ENCODE measurements at regions not wholly inside any gene's neighbourhood (a gene's known extent, or its start where the extent isn't known, plus 50 kb on each side); places are given as distances from the start of the nearest gene placed in this dataset.
"Not testable (repeated sequence)": the region's sequence is repeated elsewhere in the genome, so short reads cannot be mapped to it uniquely, and the experiment has no call there.

DNA sequence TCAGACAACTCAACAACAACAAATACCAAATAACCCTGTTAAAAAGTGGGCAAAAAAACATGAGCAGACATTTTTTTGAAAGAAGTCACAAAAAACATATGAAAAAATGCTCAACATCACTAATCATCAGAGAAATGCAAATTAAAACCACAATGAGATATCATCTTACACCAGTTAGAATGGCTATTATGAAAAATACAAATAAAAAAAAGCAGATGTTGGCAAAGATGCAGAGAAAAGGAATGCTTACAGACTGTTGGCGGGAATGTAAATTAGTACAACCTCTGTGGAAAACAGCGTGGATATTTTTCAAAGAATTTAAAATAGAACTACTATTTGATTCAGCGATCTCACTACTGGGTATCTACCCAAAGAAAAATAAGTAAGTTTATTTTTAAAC, 114.0 kb downstream of the SLC38A4 start:
- no peak for DNase-seq

DNA sequence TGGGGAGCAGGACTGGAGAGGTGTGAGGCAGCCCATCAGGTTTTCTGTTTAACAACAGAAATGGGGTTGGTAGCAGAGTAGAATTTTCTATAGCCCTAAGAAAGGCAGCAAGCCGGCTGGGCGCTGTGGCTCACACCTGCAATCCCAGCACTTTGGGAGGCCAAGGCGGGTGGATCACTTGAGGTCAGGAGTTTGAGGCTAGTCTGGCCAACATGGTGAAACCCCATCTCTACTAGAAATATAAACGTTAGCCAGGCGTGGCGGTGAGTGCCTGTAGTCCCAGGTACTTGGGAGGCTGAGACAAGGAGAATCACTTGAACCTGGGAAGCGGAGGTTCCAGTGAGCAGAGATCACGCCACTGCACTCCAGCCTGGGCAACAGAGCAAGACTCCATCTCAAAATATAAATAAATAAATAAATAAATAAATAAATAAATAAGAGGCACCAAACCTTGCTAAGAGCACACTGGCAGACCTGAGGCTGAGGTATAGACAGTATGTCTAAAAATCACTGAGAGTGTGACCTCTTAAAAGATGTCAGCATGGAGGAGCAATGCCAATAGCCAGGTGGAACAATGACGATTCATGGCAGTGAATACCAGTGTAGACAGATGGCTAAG, 115.6 kb downstream of the SLC38A4 start:
- no peak for DNase-seq

DNA sequence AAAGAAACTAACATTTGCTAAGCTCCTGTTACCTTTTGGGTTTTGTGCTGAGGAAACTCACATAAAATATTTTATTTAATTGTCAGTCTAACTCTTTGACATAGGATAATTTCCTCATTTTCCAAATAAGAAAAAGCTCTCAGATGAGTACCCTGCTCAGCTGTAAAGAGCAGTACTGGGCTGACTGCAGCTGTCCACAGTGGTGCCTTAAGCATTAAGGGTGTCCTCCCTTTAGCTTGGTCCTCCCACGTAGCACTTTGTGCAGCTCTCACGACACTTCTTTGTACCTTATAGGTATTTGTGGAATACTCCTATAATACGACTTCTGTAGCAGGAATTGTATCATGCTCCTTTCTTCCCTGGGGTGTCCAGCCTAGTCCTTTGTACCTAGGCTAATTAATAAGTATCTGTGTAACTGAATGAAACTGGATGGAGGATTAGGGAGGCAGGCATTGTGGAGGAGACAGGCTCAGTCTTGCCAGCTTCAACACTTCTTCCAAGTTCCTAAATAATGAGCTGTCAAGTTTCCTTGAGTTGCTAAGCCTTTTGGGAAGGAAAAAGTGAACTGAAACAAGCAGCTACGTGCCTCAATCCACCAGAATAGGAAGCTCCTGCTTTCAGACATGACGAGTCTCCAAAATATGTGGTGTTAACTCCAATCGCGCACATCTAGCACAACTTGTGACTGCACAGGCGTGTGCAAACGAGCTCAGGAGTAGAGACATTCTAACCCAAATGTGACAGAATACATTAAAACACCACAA, 123.0 kb downstream of the SLC38A4 start:
- DNase-seq: no peak

DNA sequence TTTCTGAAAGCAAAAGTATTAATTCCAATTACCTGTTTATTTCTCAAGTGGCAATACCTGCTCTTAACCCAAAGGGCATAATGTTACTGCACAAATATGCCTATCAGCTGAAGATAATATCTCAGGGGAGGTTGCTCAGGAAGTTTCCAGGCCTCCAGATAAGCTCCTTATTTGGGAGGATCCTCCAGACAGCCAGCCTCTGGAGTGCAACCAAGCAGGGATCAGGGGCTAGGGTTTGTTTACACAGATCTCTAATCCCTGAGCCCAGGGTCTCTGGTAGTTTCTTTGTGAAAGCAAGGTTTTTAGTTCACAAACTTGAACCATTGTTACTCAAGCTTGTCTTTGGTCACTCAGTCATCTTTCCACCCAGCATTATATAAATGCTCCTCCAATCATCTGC, 124.4 kb downstream of the SLC38A4 start:
- DNase-seq: no peak

DNA sequence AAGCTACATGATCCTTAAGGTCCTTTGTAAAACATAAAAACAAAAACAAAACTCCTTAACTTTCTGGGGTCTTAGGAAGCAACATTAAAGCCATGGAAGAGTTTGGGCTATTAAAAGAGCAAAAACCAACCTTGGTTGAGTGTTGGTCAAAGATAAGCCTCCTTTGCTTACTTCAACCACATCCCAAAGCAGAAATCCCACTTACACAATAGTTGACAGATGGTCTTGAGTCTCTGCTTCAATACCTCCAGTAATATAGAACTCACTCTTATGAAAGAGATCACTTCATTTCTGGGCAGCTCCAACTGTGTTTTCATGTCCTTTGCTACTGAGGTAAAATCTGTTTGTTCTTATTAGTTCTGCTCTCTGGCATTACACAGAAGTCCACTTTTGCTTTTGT, 125.8 kb downstream of the SLC38A4 start:
- DNase-seq: no peak

DNA sequence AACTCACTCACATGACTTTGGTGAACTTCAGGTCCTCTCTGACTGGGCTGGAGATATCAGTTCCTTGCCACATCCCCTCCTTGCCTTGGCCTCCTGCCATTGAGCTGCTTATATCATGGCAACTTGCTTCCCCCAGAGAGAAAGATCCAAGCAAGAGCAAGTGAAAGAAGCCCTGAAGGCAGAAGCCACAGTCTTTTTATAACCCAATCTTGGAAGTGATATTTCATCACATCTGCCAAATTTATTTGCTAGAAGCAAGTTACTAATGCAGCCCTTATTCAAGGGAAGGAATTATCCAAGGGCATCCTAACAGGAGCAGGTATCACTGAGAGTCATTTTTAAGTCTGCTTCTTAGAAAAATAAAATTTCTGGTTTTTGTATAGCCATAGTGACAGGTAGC, 127.8 kb downstream of the SLC38A4 start:
- DNase-seq: no peak

DNA sequence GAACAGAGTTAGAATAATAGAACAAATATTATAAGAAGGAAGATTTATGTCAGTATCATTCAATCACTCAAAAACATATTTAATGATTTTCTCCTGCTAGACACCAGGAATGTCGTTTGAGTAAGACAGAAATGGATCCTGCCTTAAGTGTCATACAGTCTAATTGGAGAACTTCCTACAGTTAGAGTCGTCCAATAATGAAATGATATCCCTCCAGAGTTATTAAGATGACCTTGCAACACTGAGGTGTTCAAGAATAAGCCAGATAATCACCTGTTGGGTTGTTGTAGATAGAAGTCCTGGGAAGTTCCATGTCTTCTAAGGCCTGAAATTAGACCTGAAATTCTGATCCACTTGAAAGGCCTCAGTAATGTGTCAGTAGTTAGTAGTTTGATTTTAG, 132.3 kb downstream of the SLC38A4 start:
- no peak for DNase-seq

DNA sequence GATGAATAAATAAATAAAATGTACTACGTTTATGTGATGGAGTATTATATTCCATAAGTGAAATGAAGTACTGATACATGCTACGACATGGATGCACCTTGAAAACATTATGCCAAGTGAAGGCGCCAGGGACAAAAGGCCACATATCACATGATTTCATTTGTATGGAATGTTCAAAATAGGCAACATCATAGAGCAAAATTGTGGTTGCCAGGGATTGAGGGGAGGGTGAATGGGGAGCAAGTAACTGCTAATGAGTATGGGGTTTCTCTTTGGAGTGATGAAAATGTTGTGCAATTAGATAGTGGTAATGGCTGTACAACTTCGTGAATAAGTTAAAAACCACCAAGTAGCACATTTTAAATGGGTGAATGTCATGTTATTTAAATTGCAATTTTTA, 132.8 kb downstream of the SLC38A4 start:
- no peak for DNase-seq

DNA sequence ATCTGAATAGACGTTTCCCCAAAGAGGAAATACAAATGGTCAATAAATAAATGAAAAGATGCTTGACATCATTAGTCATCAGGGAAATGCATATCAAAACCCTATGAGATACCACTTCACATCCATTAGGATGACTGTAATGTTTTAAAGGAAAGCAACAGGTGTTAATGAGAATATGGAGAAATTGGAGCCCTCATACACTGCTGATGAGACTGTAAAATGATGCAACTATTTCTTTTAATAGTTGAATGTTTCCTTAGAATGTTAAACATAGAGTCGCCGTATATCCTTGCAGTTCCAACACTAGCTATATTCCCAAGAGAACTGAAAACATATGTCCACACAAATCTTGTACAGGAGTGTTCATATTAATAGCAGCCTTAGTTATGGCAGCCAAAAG, 133.2 kb downstream of the SLC38A4 start:
- no peak for DNase-seq

DNA sequence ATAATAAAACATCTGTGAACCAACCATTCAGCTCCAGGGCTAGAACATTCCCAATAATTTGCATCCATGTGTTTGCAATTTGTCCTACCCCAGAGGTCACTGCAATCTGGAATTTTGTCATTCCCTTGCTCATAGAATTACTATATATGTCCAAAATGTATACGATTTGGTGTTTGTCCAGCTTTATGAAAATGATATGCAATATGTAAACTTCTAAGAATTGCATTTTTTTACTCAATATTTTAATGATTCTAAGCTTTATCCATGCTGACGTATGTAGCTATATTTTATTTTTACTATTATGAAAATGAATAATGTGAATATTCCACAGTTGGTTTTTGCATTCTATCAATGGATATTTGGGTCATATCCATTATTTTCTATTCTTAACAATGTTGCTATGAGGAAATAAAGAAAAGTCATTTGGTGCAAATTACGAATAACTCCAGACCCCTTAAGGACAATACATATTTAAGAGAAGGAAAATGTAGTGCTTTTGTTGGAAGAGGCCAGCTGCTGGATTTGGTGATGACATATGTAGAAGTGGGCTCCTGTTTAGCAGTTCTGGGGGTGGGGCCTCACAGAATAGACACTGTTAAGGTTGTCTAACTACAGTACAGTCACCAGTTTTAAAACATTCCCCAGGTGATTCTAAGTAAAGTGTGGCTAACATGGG, 139.4 kb downstream of the SLC38A4 start:
- no peak for DNase-seq

DNA sequence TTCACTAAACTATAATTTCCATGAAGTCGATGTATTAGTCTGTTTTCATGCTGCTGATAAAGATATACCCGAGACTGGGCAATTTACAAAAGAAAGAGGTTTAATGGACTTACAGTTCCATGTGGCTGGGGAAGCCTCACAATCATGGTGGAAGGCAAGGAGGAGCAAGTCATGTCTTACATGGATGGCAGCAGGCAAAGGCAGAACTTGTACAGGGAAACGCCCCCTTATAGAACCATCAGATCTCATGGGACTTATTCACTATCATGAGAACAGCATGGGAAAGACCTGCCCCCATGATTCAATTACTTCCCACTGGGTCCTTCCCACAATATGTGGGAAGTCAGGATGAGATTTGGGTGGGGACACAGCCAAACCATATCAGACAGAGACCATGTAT, 141.6 kb downstream of the SLC38A4 start:
- not testable (repeated sequence) for DNase-seq

DNA sequence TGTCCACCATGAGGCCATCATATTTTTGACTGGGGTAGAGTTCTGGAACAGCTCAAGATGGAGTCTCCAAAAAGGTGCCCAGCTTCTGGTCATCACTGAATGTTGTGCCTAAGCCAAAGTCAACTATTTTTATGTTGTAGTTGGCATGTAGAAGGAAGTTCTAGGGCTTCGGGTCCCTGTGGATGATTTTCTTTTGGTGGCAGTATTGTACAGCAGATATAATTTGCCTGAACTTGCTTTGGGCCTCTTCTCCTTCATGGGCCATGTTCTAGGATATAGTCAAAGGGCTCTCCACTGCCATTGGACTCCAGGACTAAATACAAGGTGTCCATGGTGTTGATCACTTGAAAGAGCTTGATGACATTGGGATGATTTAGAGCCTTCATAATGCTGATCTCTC, 143.6 kb downstream of the SLC38A4 start:
- DNase-seq: no peak

DNA sequence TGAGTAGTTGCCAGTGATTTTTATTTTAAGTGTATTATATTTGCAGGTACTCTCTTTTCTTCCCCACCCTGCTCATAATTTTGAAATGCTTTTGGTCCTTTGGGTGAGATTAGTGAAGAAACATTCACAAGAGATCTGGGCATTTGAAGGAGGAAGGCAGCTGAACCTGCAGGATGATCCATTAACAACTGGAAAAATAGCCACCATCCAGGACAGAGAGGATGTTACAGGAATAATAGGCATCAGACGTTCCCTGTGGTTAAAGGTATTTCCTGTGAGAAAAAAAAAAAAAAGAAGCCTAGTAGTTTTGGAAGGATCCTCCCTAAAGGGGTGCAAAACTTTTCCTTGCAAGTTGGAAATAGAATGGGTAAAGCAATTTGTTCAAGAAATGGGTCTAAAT, 145.3 kb downstream of the SLC38A4 start:
- DNase-seq: no peak

DNA sequence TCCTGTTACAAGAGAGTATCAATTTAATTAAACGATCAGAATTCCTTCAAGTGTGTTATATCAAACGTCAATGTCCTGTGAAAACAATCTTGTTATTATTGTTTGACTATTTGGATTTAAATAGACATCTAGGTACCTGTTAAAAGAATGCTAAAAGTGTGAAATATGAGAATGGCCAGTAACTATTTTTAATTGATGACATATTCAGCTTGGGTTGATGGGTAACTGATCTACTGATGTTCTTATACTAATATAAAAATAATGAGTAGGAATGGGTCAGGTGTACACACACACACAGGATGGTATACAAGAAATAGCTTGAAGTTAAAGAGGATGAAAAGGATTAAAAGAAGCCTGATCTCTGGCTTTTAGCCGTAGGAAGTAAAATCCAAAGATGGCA, 146.0 kb downstream of the SLC38A4 start:
- no peak for DNase-seq

DNA sequence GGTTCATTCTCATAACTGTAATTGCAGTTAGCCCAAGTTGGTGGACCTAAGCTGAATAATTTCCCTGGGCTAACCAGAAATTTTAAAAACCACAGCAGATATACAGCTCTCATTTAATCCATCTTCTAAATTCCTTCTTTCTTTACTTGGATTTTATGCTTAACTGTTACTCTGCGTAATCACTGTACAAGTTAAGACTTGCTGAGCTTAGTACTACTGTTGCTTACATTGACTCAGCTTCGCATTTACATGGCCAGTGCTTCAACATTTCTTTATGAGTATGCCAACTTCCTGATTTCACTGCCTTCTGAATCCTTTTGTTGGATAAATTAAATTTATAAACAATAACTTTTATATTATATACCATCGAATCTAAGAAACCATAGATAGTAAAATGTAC, 147.4 kb downstream of the SLC38A4 start:
- DNase-seq: no peak

DNA sequence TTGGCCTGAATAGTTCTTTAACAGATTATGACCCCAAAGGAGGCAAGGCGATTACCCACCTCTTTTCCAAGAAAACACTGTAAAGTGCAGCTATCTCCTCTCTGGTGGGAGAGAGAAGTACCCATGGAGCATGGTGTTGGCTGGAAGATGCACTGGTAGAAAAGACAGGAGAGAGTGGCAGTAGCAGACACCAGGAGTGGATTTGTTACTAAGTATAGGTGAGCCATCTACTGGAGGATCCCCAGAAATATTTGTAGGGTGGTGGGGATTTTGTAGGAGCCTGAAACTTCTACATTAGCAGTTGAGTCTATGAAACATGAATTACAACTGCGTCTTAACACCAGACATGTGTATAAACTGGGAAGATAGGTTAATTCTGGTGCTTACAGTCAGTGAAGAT, 148.0 kb downstream of the SLC38A4 start:
- DNase-seq: no peak

DNA sequence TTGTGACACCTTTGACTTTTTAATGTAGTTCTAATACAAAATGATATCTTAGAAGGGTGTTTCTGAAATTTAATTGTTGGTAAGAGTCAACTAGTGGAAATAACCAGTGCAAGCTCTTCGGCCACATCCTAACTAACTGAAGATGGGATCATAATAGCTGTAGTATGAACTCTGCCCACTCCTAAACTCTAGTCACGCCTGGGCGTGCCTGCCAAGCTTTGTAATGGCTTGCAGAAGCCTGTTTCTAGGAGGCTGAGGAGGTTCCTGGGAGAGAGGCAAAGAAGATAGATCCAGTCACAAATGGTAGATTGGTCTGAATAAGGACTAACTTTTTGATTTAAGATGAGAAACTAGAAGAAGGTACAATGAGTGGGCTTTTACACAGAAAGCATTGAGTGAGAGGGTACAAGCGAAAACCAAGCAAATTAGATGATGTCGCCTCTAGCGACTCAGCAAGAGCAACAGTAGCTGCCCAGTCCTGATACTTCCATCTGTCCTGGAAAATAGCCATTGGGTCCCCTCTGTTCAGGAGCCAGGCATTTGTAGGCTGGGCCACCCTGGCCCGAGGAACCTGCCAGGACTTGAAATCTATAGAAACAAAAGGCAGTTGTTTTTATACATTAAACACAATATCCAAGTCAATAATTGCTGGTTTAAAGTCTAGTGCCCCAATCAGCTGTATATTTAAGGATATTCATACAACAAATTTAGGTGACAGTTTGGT, 148.8 kb downstream of the SLC38A4 start:
- DNase-seq: no peak

DNA sequence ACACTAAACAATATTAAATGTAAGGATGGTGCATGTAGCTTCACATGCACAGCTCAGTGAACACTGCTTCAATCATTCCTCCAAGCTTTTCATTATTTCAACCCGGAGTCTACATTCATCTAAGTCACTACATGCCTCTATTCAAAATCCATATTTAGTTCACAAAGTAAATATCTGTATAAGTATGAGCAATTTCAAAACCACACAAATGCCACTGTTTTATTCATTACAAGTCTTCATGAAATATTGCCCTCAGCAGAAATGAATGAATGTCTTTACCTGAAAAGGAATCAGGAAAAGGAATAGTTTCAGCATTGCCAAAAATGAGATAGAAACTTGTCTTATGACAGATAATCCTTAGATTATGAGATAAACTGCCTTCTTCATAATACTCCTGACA, 149.4 kb downstream of the SLC38A4 start:
- no peak for DNase-seq

DNA sequence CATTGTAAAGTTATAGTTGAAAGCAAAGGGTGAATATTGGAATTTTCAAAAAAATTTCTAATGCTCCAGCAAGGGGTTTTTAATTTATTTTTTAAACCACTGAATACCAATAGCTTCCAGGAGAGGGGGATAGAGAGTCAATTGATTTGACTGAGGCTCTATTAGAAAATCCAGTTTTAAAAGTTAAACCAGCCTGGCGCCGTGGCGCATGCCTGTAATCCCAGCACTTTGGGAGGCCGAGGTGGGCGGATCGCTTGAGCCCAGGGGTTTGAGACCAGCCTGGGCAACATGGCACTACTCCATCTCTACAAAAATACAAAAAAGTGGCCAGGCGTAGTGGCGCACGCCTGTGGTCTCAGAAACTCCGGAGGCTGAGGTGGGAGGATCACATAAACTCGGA, 150.1 kb downstream of the SLC38A4 start:
- peak in 1 of 2 donors; percentile 4 for DNase-seq

DNA sequence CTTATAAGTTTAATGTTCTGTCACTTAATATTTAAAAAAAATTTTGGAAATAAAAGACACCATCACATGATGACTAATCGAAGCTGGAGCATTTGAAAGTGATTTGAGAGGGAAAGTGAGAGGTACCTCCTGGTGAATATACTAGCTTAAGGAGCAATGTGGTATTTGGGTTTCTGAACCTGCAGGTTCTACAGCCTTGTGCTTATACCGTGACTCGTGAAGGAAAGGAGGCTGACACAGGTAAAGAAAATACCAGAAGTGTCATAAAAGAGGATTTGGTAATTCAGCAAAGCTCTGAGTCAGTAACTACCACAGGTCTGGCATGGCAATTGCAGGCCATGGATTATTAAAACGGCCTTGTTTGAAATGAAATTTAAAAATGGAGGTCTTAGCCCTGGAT, 151.0 kb downstream of the SLC38A4 start:
- DNase-seq: no peak

DNA sequence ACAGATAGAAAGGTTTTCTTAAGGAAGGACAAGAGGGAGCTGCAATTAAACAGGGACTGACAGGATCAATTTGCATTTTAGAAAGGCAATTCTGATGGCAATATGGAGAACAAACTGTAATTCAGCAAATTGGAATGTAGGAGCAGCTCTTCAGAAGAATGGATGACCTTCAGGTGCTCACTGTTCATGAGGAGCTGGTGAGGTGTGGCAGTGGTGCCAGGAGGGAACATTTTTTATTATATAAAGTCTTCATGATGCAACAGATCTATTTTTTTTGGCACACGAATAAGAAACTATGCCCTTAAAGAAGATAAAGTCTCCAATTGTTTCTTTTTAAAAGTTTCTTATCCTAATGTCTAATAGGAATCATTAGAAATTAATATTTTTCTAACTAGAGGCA, 151.7 kb downstream of the SLC38A4 start:
- DNase-seq: no peak

DNA sequence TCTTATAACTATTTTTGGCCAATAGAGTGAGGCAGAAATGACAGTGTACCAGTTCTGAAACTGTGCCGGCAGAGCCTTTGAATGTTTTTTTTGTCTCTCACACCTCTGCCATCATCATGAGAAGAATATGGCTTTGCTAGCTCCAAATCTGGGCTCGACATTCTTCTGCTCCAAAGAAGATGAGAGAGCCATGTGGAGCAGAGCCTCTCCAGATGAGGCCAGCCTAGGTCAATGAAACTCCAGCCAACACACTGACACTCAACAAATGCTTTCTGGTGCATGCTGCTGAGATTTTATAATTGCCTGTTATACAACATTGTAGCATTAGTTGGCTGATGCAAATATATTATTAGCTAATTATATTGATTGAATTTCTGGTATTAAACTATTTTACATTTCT, 154.7 kb downstream of the SLC38A4 start:
- DNase-seq: no peak

DNA sequence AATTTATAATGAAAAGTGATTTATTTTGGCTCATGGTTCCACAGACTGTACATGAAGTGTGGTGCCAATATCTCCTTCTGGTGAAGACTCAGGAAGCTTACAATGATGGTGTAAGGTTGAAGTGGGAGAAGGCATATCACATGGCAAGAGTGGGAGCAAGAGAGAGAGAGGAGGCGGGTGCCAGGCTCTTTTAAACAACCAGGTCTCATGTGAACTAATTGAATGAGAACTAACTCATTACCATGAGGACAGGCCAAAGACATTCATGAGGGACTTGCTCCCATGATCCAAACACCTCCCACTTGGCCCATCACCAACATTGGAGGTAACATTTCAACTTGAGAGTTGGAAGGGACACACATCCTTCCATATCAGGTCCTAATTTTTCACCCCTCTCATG, 155.2 kb downstream of the SLC38A4 start:
- DNase-seq: no peak

DNA sequence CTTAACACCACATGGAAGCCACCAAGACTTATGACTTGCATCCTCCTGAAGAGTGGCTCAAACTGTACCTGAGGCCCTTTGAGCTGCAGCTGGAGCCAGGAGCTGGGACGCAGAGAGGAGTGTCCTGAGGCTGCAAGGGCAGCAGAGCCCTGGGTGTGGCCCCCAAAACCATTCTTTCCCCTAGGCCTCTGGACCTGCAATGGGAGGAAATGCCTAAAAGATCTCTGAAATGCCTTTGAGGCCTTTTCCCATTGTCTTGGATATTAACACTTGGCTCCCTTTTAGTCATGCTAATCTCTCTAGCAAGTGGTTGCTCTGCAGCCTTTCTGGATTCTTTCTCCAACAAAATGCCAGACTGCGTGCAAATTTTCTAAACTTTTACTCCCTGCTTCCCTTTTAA, 156.1 kb downstream of the SLC38A4 start:
- no peak for DNase-seq
